C4-2B (cell line): ENCODE measurements at regions not wholly inside any gene's neighbourhood (a gene's known extent, or its start where the extent isn't known, plus 50 kb on each side); places are given as distances from the start of the nearest gene placed in this dataset.

Experiments
- H3K27ac ChIP-seq: fragments of 450-650 bp; 2 replicates; pipeline ENCODE4 v1.5.1; 2017
- CTCF ChIP-seq: fragments of 450-650 bp; conservative IDR thresholded peaks from 2 replicates; pipeline ENCODE4 v1.5.1; 2017; ENCODE audit warnings: mild to moderate bottlenecking
- ZFX ChIP-seq: fragments of 450-650 bp; IDR thresholded peaks from 2 replicates; pipeline ENCODE4 v1.6.1; 2017

GRCh38 chr2:156803243-156803642, 367.1 kb downstream of the GPD2 start:
- H3K27ac ChIP-seq = no peak overlapping the region
- TF ChIP-seq ZFX = no peak
- TF ChIP-seq CTCF = no peak

- TF ChIP-seq CTCF (no peak), ZFX (no peak)
- H3K27ac ChIP-seq = no peak overlapping the region
Measured at GRCh38 chr2:156803967-156804366, 367.8 kb downstream of the GPD2 start.

GRCh38 chr2:156810094-156810493, 373.9 kb downstream of the GPD2 start:
- TF ChIP-seq ZFX = no peak
- no peak for TF ChIP-seq CTCF
- H3K27ac ChIP-seq = no peak overlapping the region

GRCh38 chr2:156812496-156812895, 376.3 kb downstream of the GPD2 start:
- no peak for TF ChIP-seq ZFX
- TF ChIP-seq CTCF = no peak
- H3K27ac ChIP-seq = no peak overlapping the region

- no peak for TF ChIP-seq ZFX
- TF ChIP-seq CTCF = no peak
- H3K27ac ChIP-seq = no peak overlapping the region
Measured at GRCh38 chr2:156817430-156817829, 381.3 kb downstream of the GPD2 start.

- H3K27ac ChIP-seq = no peak overlapping the region
- TF ChIP-seq CTCF (no peak), ZFX (no peak)
Measured at GRCh38 chr2:156818221-156818620, 382.0 kb downstream of the GPD2 start.

- H3K27ac ChIP-seq = no peak overlapping the region
- TF ChIP-seq CTCF = no peak
- TF ChIP-seq ZFX = no peak
Measured at GRCh38 chr2:156818944-156819343, 382.8 kb downstream of the GPD2 start.
